HG03039 (cell line): ENCODE measurements at regions not wholly inside any gene's neighbourhood (a gene's known extent, or its start where the extent isn't known, plus 50 kb on each side); places are given as distances from the start of the nearest gene placed in this dataset.

Experiments used
- ATAC-seq: cut with Tn5 transposase; IDR thresholded peaks from one replicate; pipeline ENCODE4 v1.9.1; 2021; ENCODE audit warnings: mild to moderate bottlenecking, moderate library complexity; ENCODE audit not compliant: unreplicated experiment

DNA sequence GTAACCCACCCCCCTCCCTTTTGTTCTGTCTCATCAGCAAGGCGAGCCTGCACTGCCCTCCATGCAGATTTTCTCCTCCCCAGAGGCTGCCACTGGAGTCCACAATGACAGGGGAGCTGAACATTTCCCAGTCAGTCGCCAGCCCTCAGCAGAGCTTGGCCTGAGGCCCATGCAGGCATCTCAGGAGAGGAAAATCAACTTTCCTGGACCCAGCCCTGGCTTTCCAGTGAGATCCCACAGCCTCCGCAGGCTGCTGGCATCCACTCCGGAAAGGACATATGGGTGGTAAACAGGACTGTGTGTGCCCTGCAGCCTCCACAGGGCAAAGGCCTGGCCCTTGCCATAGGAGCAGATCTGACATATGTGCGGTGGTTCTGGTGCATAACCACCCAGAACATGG lies 253.8 kb downstream of the TNS1 start:
- no peak for ATAC-seq

- no peak for ATAC-seq
Measured at GRCh38 chr2:217746808-217747207, 256.0 kb downstream of the TNS1 start.

DNA sequence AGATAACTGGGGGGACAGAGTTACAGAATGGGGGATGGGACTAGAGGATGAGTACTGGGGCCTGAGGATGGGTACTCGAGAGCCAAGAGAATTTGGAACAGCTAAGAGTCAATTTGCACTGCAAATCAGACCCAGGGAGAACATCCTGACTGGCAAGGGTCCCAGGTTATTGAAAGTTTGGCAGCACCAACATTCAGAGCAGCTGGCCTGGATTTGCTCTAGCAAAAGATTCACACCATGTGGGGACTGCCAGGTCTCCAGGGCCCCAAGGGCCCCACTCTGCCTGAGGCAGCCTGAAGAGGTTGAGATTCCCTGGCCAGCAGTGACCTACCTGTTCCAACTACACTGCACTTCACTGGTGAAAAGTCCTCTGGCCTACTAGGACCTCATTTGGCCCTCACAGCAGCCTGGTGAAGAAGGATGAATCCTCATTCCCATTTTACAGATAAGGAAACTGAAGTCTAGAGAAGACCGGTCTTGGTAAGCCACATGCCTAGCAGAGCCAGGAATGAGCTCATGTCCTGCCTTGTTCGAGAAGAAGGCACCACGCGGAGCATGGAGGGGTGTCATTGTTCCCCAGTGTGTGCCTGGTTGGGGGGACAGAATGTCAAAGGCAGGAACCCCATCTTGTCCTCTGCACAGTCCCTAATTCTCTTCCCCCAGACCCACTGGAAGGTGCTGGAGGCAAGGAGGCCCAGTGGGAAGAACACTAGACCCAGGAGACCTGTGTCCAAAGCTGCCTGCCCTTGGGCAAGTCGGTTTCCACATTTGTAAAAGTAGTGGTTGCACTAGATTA lies 258.6 kb downstream of the TNS1 start:
- no peak for ATAC-seq

DNA sequence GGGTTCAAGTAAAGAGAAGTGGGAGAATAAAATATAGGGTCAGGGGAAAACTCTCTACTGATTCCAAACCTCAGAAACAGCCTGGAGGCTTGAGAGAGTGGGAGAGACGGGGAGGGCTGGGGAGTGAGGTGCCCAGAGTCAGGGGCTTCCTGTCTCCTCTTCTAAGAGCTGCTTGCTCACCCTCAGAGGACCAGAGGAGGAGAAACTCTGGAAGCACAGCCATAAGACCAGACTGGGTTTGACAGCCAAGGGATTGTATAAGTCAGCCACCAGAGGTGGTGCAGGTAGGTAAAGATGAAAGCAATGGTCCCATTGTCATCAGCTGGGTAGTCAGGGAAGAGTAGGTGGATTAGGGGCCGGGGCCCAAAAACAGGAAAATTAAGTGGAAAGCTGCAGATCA lies 259.4 kb downstream of the TNS1 start:
- ATAC-seq: no peak

GRCh38 chr2:217742841-217743240 lies 260.0 kb downstream of the TNS1 start:
- no peak for ATAC-seq

DNA sequence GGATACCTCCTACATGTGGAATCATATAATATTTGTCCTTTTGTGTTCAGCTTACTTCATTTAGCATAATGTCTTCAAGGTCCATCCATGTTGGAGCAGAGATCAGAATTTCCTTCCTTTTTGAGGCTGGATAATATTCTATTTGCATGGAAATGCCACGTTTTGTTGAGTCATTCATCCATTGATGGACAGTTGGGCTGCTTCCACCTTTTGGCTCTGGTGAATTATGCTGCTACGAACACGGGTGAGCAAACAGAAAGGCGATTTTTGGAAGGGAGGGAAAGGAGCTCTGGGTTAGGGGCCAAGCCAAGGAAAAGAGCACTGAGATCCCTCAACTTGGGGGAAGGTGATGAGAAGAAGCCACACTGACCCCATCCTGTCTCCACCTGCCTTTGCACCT lies 260.5 kb downstream of the TNS1 start:
- no peak for ATAC-seq

GRCh38 chr2:217741381-217741955 lies 261.3 kb downstream of the TNS1 start:
- no peak for ATAC-seq

GRCh38 chr2:217740756-217741155 lies 262.0 kb downstream of the TNS1 start:
- no peak for ATAC-seq

- ATAC-seq: no peak
Measured at GRCh38 chr2:217740178-217740577, 262.6 kb downstream of the TNS1 start.

DNA sequence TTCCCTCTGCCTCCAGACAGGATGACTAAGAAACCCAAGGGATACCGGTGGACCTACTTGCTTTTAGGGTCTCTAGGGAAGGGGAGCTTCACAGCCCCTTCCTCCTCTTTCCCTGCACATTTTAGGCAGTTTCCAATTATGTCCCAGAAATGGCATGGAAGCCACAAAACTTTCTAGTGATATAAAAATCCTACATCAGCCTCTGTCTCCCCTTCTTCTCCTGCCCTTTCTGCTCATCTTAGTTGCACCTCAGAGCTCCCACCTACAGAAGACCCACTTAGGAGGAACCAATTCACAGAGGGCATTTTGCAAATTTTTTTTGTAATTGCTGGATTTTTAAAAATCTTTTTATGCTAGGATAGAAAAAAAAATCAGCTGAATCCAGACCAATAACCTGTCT lies 263.1 kb downstream of the TNS1 start:
- ATAC-seq: no peak

DNA sequence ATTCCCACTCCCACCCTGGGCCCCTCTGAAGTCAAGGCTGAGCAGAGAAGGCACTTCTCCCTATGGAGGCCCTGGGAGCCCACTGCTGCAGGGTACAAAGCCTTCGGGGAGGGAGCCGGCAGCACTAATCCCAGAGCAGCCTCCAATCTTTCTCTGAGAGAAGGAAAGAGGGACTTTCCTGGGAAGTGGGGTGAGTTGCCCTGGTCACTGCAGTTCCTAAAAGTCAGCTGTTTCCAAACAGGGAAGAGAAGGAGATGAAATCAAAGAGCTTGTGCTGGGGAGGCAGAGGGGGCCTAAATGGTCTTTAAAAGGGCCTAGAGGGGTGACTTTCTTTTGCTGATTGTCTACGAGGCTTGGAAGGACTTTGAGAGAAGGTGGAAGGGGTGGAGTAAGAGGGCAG lies 264.7 kb downstream of the TNS1 start:
- ATAC-seq: no peak

DNA sequence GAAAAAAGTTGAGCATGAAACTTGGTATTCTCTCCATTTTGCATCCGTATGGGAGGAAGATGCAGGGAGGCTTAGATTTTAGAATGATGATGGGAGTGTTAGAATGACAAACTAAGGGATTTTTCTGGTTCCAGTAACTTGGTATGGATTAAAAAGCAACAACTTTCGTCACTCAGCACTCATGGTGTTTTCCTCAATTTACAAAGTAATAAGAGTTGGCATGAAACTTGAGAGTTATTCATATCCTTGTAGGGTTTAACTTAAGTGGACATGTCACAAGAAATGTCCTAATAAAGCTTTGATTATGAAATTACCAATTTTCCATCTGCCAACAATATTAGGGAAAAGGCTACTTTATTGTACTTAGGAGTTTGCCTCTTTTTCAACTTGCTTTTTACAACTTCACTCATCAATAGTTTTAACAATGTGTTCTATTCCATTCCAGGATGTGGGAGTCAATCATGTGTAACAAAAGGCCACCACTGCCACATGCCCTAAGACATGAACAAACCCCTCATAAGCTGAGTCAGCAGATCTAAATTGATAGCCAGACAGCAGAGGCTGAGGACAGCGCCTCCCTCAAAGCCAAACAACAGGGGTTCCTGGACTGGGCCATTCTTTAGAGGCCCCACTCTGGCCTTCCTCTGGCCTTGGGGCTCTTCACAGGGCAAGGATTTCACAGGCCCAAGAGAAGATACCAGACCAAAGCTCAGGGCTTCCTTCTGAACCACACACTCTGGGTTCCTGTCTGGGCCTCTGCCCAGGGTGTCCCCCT lies 265.8 kb downstream of the TNS1 start:
- ATAC-seq: no peak

GRCh38 chr2:217735899-217736298 lies 266.9 kb downstream of the TNS1 start:
- ATAC-seq: no peak

- ATAC-seq: no peak
Measured at GRCh38 chr2:217735034-217735433, 267.8 kb downstream of the TNS1 start.

GRCh38 chr2:217733461-217733860 lies 269.3 kb downstream of the TNS1 start:
- ATAC-seq: no peak

- ATAC-seq: no peak
Measured at GRCh38 chr2:217732992-217733391, 269.8 kb downstream of the TNS1 start.

GRCh38 chr2:217731805-217732204 lies 271.0 kb downstream of the TNS1 start:
- no peak for ATAC-seq

DNA sequence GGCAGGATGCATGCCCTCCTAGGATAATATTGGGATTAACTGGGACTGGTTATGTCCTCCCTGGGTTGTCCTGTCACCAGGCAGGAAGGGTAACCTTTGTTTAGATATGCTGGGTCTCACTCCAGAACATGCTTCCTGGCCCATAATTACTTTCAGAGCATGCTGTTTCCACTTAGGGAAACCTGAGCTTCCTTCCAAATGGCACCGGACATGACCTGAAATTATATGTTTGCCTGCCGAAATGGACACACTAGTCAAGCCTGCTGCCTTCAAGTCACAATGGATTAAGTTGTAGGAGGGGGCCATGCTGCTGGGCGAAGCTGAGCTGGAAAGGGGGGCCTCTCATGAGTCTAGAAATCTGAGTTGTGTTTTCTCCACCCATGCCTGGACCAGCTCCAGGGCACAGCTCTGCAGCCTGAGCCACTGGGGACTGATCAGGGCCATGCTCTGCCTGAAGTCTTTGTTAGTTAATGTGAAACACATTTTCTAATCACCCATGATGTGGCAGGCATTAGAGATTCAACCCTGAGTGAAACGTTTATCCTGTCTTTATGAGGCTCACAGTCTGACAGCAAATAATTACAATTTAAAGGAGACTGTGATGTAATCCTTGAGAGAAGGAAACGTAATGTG lies 273.3 kb downstream of the TNS1 start:
- ATAC-seq: no peak

GRCh38 chr2:217727801-217728200 lies 275.0 kb downstream of the TNS1 start:
- ATAC-seq: no peak

GRCh38 chr2:217725409-217725808 lies 277.4 kb downstream of the TNS1 start:
- ATAC-seq: no peak

DNA sequence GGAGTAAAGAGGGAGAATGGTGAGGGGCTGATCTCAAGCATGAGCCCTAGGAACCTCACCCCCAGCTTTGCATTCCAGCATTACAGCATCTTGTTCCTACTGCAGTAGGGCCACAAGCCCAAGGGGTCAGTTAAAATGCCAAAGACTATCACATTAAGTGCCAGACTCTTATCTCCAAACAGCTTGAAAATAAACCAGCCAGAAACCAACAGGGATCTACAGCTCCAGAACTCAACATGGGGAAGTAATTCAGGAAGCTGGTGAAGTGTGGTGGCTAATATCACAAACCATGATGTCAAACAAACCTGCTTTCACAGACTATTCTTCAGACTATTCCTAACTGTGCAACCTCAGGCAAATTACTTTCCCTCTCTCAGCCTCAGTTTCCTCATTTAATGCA lies 278.3 kb downstream of the TNS1 start:
- ATAC-seq: no peak

DNA sequence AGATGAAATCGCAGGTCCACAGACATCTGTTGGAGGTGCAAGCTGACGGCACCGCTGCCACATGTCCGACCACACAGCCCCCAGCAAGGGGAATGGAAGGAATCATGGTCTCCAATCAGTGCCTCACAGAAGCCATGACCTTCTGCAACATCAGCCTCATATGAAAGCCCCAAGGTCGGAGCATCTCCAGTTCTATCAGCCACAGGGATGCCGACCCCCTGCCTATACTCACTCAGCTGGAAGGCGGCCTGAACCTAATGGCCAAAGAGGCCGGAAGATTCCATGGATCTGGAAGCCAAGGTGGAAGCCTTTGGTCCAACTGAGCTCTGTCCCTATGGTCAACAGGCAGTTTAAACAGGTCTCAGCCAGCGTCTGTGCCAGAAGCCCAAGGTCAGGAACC lies 278.8 kb downstream of the TNS1 start:
- no peak for ATAC-seq
